NCI-H1092 (cell line): ENCODE measurements at regions not wholly inside any gene's neighbourhood (a gene's known extent, or its start where the extent isn't known, plus 50 kb on each side); places are given as distances from the start of the nearest gene placed in this dataset.

ENCODE experiments used
- DNase-seq: peaks from one replicate; lab custom pipeline; 2025; lab: John Stamatoyannopoulos, UW

GRCh38 chr12:30507576-30507975, 188.1 kb downstream of the IPO8 start:
- DNase-seq = no peak

GRCh38 chr12:30506411-30506810, 189.3 kb downstream of the IPO8 start:
- DNase-seq = no peak

- DNase-seq = no peak
Measured at GRCh38 chr12:30501718-30502117, 194.0 kb downstream of the IPO8 start.

- no peak for DNase-seq
Measured at GRCh38 chr12:30500532-30500931, 195.1 kb downstream of the IPO8 start.

DNA sequence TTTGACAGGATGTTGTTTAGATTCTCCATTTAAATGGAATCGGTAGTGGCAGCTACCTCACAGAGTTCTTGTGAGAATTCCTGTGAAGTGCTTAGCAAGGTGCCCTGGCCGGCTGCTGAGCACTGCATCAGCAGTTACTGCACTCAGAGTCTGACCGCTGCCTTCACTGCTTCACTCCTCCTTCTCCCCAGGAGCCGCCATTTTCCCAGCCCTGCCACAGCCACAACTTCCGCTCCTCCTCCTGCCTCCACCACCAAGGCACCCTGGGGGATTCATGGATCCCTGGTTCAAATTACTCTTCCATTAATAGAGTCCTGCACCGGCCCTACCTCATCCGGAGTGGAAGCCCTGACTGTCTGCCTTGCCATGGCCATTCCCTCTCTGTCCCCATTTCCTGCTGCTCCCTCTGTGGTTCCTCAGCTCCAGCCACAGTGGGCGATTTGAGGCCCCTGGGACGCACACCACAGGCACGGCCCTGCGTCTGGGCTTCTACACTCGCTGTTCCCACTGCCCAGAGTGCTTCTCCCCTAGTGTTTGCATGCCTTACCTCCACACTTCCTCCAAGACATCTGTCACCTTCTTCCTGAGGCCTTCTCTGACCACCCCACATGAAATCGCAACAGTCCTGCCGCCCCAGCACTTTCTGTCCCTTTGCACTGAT, 210.3 kb downstream of the IPO8 start:
- no peak for DNase-seq

- no peak for DNase-seq
Measured at GRCh38 chr12:30484658-30485057, 211.0 kb downstream of the IPO8 start.

DNA sequence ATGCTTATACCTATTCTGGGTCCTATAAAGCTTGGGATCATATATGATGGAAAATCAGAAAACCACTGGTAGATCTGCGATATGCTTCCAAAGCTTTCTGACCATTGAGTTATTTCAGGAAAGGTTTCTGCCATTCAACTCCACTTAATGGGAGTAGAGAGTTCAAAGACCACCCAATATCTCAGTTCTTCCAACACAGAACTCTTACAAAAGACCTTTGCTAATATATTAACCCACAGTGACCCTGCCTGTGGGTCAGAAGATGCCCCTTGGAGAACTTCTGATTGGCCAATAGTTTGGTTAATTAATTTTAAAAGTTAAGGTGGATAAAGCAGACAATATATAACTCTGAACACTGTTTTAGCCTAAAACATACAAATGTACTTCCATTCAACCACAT, 213.0 kb downstream of the IPO8 start:
- DNase-seq = no peak

GRCh38 chr12:30473274-30473673, 222.4 kb downstream of the IPO8 start:
- no peak for DNase-seq

GRCh38 chr12:30466093-30466585, 229.5 kb downstream of the IPO8 start:
- no peak for DNase-seq

- DNase-seq = no peak
Measured at GRCh38 chr12:30463636-30464035, 232.0 kb downstream of the IPO8 start.

- DNase-seq = no peak
Measured at GRCh38 chr12:30462249-30462648, 233.4 kb downstream of the IPO8 start.

- DNase-seq = no peak
Measured at GRCh38 chr12:30461026-30461615, 234.5 kb downstream of the IPO8 start.

DNA sequence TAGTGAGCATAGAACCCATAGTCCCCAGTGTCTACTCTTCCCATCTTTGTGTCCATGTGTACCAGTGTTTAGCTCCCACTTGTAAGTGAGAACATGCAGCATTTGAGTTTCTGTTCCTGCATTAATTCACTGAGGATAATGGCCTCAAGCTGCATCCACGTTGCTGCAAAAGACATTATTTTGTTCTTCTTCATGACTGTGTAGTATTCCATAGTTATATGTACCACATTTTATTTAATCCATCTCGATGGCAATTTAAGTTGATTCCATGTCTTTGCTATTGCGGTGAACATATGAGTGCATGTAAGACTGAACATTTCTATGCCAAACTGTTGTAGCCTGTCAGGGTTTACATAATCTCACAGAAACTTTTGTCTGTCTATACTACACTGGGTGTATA, 237.2 kb downstream of the IPO8 start:
- DNase-seq = no peak

DNA sequence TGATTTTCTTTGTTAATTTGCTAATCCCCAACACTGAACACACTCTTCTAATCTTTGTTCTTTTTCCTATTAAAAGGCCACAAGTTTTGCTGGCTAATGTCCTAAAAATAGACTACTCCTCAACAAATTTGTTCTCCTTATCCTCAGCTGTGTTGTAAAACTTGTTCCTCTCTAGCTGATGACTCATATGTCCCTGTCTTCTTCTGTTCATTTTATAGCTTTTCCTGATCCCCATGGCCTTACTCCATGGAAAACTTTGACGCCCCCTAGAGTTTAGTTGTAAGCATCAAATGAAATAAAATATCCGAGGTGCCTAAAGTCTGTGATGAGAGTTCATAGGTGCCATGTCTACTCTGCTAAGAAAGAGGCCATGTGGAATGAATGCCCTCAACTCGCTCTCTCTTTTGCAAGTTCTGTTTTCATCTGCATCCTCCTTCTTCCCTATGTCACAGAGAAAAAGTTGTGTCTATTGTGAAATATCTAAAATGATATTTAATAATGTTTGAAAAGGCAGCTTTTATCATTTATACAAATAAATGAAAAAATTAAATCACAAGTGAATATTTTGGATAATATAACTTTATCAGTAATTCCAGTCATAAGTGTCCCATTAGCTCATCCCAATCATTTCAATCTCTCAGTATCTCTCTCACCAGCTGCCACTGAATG, 237.9 kb downstream of the IPO8 start:
- no peak for DNase-seq

DNA sequence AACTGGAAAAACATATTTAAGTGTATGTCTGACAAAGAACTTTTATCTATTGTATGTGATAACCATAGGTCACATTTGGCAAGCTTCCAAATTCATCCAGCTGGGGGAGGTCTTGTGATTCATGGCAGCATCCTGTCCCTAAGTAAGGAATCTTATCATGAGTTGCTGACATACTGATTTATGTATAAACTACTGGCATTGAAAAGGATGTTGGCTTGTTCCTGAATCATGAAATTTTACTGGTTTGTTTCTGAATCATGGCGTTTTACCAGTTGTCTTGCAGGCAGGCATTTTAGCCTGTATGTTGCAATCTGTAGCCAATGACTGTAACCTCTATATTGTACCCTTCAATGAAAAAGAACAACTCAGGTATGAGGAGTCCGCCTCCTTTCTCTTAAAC, 244.8 kb downstream of the IPO8 start:
- no peak for DNase-seq

- DNase-seq = no peak
Measured at GRCh38 chr12:30450226-30450625, 245.4 kb downstream of the IPO8 start.

- DNase-seq = no peak
Measured at GRCh38 chr12:30448038-30448437, 247.6 kb downstream of the IPO8 start.

GRCh38 chr12:30447061-30447750, 248.5 kb downstream of the IPO8 start:
- no peak for DNase-seq

DNA sequence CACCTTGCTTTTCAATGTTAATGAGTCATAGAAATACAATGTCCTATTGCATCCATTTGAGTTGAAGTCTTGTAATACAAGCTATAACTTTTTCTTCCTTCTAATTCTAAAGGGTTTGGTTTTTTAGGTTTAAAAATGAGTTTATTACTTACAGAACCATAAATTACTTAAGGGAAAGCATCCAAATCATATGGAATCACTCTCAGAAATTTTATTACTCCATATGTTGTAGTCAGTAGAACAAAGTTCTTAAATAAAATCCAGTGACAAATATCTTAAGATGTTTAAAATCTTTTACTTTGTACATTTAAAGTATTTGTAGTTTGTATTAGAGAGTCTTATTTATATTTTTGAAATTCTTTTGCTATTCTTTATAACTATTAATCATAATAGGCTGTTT, 253.2 kb downstream of the IPO8 start:
- DNase-seq = no peak

DNA sequence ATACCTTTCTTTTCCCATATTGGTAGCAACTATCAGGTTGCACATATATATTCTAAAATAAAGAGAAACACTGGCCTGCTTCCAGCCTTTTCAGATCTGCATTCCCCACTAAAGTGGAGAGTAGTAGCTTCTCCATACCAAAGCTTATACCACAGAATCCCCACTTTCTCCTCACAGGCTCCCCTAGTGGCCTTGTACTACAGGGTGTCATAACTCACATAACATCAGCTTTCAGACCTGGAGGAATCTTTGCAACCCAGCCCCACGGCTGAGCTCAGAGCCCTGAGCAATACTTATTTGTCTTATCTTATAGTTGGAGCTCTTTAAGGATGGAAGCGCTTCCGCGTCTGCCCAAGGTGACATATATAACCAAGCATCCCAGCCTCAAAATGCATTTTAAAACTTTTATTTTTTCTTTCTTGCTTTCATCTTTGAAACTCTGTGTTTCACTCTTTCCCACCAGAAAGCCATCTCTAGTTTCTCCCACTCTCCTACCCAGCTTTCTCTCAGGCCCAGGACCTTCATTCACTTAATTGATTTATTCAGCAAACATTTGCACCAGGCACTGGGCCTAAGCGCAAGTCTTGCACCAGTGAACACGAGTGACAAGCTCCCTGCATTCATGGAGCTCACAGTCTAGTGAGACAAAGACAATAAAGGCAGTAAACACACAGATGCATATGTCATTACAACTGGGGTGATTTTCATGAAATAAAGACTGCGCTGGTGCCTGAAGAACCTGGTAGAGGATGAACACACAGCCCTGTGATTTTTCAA, 254.7 kb downstream of the IPO8 start:
- DNase-seq = no peak

DNA sequence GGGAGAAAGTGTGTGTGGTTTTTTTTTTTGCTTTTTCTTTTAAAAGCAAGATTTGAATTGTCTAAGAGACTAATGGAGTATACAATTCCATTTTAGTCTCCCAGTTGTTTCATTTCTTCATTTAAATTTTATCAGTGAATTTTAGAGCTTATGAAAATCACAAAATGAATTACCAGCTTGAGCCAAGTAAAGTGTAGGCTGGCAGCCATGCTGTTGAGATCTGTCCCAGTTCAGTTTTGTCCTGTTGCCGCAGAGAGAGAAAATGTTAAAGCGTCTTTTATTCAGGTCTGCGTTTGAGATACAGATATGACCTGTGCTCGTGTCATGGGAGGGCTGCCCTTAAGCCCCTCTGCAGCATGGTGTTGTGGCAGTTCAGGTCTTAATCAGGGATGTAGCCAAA, 256.5 kb downstream of the IPO8 start:
- no peak for DNase-seq

DNA sequence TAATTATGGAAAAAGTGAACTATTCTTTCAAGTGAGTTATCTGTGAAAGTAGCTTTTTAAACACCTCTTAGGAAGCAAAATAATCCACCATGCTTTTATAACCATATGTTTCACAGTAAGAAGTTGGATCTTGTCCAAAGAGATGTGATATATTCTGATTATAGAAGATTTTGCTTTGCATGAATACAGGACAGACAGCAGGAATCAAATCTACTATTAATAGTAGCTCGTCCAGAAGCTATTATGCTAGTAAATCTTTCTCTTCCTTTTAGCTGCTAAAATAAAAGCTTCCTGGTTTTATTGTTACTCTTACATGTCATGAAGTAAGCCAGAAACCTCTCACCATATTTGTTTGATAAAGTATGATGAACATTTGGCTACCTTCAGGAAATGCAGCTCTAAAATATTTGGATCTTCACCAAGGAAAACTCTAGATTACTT, 257.0 kb downstream of the IPO8 start:
- DNase-seq = no peak
